GM21390 (cell line): ENCODE measurements at regions not wholly inside any gene's neighbourhood (a gene's known extent, or its start where the extent isn't known, plus 50 kb on each side); places are given as distances from the start of the nearest gene placed in this dataset.

ENCODE experiments used
- ATAC-seq: cut with Tn5 transposase; IDR thresholded peaks from one replicate; pipeline ENCODE4 v1.9.1; 2021; ENCODE audit not compliant: unreplicated experiment

DNA sequence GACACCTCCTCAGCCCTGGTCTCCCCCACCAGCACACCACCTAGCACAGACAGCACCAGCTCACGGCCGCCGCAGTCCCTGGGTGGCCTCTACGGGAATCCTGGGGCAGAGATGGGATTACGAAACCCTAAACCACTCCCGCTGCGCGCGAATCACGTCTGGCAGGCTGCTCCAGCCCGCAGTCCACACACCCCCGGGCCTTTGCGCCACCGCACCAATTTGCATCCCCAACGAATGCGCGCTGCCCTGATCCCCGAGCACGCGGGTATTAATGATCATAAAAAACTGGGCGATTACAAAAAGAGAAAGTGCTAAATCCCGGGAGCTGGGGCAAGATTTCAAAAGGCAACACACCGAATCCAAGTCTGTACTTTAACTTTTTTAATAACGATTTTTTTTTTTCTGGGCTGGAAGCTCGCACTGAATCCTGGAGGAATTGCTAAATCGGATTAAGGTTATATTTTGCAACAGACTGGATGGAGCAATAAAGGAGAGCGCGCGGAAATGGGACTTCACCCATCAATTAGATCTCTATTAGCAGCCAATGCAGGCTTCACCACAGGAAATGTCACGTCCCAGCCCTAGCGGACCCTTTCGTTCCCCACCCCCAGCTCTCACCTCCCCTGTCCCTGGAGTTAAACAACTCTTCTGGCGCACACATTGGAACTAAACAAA, 69.8 kb upstream of the TMEM33 start:
- ATAC-seq, result no peak

DNA sequence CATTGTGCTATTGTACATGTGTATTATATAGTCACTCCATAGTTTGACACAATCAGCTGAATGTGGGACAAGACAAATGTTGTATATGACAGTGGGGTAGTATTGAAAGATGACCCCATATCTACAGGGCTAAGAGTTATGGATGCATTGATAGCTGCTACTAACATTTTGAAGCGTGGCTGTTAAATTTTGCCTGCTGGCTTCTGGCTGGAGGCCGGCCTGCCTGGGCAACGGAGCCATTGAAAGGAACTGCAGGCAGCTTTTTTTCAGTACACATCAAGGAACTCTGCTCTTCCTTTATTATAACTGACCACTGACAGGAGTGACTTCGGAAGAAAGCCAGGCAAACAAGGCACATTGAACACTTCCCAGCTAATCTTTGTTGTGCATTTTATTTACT, 76.1 kb upstream of the TMEM33 start:
- ATAC-seq, result no peak

DNA sequence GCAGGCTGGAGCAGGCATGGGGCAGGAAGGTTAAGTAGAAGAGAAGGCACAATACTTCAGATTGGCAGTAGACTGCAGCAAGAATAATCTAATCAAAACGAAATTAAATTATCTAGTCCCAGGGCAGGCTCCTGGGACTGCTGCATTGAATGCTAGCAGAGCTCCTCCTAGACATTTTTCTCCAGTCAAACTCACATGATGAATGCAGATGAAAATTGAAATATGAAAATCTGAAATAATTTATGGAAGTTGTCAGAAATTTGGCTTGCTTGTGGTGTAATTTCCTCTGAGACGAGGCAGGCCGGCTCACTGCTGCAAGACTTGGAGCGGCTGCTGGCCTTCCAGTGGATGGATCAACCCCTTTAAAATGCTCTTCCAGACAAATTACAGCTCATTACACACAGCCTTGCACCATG, 78.0 kb upstream of the TMEM33 start:
- no peak for ATAC-seq

DNA sequence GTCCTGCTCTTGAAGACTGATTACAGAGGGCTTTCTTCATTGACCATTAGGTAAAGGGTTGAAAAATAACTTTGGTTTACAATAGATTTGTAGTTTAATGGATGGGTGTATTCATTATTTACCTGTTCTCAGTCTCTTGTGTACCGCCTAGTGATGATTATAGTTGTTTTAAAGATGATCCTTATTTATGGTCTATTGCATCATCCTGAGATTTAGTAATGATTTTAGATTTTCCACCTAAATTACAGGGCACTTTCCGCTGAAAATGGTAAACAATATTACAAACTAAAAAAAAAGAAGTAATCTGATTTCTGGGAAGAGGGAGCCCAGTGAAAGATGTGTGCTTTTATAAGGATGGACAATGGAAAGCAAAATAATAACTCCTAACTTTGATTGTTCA, 78.4 kb upstream of the TMEM33 start:
- ATAC-seq, result no peak

DNA sequence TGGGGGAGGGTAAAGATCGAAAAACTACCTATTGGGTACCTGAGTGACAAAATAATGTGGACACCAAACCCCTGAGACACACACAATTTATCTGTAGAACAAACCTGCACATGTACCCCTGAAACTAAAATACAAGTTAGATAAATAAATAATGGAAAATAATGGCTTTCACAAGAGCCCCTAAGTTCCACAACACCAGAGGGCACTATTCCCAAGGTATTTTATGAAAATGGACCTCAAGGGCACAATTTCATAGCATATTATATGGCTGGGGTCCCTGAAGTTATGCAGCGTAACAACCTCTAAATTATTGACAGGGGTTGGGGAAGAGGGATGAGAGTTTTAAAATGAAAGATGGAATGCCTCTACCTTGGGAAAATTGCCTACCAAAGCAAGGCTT, 81.3 kb upstream of the TMEM33 start:
- no peak for ATAC-seq

DNA sequence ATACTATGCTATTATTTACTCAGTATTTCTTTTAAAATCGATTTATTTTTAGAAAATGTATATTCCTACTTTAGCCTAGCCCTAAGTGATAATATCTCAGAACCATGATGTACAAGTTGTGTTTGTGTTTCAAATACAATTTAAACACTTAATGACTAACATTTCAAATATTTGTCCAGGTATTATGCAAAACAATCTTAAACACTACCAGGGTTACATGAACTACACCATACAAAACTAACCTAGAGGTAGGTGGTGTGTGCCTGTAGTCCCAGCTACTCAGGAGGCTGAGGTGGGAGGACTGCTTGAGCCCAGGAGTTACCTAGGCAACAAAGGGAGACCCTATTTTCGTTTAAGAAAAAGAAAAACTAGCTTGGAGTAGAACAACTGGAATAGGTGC, 83.0 kb upstream of the TMEM33 start:
- ATAC-seq, result no peak

DNA sequence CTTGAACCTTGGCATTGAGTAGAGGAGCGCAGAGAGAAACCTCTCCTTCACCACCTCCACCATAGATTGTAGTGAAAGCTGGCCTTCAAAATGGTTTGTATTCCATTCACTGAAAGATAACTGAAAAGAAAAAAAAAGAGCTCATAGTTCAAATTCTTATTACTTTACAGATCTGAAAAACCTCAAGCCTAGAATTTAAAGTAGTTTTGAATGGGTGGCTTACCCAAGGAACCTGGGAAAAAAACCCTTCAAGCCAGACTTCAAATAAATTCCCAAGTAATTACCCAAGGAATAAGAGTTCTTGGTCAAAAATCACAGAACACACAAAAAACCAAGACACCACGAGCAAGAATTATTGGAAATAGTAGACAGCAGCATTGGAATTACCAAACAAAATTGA, 83.6 kb upstream of the TMEM33 start:
- ATAC-seq, result no peak

DNA sequence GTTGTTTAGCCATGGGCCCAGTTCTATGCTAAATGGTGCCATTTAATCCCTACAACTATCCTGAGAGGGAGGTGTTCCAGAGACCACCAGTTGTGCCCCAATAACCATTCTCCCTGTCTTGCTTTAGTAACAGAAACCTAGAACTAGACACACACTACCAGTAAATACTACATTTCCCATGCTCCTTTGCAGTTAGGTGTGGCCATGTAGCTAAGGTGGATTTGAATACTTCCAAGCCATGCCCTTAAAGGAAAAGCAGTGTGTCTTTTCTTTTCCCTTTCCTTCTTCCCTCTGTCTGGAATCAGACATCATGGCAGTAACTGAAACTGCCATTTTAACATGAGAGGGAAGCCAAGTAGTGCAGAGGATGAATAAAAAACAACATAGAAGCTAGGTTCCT, 90.9 kb upstream of the TMEM33 start:
- no peak for ATAC-seq

DNA sequence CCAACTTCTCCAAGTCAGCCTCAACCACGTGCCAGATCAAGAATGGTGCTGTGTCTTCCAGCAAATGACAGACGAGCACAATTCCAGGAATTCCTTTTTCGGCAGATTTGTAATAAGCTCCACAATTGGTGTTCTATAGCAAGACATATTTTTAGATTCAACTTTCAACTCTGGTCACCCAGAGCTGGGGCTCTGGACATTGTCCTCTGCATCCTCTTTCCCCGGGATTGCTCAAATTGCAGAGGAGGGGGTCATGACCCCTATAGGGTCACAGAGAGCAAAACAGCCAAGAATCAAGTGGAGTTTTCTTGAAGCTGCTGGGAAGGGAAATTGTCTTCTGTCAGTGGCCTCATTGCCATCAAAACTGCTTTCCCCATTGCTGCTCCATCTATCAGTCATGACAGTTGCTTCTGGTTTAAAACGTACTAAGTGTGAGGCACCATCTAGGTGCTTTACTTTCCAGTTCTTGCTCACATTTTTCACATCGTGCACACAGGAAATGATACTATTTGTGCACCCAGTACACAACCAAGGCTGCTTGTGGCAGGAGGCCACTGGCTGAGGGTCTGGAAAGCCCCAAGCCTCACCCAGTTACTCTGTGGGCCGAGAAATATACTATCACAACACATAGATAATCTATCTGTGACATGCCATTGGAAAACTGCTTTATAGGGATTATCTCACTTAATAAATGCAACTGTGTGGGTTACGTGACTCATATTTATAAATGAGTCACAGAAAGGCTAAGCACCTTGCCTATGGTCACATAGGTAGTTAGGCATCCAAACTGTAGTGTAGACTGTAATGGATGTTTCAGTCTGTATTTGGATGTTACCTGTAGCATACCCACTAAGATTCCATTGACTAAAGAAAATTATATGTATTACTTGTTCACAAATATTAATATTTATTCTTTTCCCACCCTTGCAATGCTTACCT, 91.7 kb upstream of the PHOX2B start:
- ATAC-seq, result peak; percentile 81

DNA sequence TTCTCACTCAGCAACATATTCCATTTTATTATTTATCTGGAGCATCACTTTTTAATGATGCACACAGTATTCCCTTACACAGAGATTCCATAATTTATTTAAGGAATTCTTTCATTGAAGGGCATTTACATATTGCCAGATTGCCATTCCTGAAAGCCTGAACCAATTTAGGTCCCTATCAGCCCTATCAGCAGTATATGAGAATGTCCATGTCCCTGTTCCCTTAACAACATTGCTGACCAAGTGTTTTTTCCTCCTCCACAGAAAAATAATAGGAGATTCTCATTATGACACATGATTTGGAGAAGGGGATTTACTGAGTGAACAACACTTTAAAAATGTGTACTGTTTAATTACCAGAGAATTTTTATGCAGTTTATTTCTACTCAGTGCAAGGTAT, 90.1 kb upstream of the PHOX2B start:
- no peak for ATAC-seq

DNA sequence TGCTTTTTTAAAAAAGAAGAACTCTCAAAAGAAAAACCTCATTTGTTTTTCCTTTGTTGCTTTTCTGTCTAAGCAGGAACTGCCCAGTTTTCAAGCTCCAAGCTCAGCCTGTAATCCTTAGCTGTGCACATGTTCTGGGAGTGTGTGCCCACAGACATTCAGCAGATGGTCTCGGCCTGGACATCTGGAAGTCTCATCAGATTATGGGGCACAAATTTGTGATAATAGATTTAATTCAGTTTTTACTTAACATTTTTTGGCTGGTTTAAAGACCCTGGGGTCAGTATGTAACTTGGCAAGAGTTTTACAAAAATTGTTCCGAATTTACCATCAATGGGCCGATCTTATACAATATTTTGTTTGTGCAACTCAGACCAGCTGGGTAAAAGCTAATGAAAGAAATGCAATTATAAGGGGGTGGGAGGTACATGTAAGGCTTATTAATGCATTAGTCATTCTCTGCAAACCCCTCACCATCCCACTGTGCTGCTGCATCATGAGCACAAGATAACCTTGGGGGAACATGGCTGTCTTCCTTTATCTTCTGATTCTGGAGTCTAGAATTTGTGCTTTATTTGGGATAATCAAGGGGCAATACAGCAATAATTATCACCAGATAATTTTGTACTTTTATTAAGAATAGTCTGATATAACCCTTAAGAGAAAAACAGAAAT, 86.9 kb upstream of the PHOX2B start:
- no peak for ATAC-seq

DNA sequence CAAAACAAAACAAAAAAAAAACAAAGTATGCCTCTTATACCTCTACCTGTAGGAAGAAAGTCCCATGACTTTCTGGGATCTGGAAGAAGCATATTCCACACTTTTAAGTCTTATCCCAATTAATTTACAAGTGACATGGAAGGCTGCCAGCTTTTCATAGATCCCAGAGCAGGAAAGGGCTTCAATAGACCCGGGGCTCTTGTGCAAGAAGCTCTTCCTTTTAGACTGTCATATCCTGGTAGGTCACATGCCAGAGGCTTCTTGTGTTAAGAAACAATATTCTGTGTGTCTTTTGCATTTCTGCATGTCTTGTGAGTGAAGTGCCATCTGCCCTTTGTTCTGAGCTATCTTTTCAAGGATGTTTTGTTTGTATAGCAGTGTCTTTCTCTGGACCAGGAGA, 84.4 kb upstream of the PHOX2B start:
- ATAC-seq, result no peak

DNA sequence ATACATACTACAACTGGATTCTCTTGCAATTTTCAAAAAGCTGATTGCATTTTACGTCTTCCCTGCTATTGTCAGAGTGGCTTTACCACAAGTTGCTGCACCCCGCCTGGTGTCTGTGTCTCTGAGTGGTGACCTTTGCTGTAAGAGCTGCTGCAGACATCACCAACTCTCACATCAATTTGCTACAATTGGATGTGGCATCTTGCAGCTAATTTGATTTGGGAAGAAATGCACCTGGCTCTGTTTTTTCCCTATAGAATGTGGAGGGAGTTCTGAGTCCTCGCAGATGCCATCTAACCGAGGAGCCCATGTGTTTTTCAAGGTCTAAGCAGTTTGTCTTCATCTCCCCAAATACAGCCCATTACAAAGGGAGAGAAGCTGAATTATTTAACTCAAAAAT, 73.8 kb upstream of the PHOX2B start:
- no peak for ATAC-seq

DNA sequence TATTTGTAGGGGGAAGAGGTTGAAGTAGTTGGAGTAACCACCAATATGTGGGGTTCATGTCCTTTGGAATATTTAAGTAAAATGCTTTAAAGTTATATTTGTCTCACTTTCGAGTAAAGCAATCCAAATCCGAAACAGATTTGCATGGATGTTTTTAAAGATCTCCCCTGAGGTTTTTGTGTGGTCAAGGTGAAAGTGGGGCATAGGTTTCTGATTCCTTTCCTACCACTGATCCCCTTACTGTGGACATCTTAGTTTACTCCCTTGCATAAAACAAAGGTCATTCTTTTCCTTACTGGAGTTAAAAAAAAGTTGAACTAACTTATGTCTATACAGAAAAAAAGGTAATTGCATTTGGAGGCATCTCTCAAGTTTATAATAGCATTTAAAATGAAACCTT, 71.9 kb upstream of the PHOX2B start:
- ATAC-seq, result peak; percentile 48

DNA sequence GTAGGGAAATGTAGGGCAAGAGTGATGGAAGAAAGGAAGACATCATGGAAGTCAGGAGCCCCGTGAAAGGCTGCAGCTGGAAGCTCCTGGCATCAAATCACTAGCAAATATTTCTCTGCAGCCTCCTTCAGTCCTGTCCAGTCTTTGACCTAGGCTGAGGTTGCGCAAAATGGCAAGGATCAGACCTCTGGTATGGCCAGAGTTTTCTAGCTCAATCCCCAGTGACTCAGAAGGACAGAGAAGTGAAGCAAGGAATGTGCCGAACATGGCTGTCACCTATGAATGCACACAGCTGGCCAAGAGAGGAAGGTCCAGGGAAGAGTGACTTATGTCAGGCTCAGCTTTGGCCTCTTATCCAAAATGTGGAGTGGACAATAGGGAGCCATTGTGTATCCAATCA, 71.1 kb upstream of the PHOX2B start:
- ATAC-seq, result no peak

DNA sequence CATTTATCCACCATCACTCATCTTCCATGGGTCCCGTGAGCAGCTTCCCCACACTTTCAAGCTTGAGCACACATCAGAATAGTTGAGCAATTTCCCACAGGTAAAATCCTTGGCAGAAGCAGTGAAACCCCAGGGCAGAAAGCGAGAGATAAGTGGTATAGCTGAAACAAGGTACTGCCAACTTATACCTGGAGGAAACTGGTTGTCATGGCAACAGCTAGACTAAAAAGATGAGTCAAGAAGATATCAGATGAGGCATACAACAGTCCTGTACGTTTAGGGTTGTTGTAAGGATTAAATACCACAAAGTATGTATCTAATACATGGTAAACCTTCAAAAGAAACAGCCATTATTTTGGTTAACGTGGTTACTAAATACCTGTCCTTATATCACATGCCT, 66.9 kb upstream of the PHOX2B start:
- ATAC-seq, result no peak

DNA sequence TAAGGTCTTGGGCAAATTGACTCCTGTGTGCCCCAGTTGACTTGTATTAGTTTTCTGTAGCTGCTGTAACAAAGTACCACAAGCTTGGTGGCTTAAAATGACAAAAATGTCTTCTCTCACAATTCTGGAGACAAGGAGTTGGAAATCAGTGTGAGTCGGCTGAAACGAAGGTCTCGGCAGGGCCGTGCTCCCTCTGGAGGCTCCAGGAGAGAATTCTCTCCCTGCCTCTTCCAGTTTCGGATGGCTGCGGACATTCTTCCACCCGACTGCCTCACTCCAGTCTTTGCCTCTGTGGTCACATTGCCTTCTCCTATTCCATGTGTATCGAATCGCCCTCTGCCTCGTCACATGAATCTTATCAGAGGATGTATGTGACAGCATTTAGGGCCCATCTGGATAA, 66.0 kb upstream of the PHOX2B start:
- no peak for ATAC-seq

DNA sequence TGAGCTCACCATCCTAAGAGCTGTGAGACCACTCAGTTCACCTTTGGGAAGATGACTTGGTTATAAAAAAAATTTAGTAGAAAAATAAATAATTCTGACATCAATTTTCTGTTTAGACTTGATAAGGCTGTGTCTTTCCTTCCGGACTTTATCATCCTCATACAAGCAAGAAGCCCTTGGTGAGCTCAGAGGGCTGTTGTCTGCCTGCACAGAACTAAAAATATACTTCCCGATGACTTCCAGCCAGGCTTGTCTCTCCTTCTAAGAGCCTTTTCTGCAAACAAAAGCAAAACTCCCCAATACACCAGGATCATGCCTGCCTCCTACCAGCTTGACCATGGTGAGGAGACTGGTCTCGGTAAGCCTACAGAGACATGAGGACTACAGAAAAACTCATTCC, 58.3 kb upstream of the PHOX2B start:
- ATAC-seq, result no peak

DNA sequence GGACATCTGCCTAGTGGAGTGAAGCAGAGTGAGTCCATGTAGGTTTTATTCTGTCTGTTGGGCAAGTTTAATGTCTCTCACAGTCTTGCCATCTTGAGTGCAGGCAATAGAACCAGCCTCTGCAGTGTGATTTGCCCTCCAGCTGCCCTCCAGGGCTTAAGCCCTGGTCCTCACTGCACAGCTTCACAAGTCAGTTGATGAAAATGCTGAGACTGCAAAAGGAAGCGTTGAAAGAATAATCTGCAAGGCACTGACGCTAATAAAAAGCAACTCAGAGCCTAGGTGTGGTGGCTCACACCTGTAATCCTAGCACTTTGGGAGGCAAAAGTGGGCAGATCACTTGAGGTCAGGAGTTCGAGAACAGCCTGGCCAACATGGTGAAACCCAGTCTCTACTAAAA, 54.1 kb upstream of the PHOX2B start:
- ATAC-seq, result no peak

DNA sequence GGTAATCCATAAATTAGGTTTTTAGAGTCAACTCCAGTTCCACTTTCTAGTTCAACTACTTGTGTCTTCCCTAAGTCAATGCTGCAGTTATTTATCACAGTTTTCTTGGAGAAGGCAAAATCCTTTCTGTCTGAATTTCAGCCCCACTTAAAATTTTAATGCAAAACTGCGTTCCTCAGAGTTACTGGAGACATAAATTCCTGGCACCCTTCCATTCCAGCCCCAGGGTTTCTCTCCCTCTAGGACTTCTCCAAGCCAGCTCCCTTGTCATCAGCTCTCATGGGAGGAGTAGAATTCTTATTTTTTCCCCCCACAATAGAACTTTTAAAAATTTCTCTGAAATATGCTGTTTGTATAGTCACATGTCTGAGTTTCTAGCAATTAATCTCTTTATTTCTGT, 50.6 kb upstream of the PHOX2B start:
- ATAC-seq, result no peak
